ENCODE measurements at regions not wholly inside any gene's neighbourhood (a gene's known extent, or its start where the extent isn't known, plus 50 kb on each side); places are given as distances from the start of the nearest gene placed in this dataset.
"Not testable (repeated sequence)": the region's sequence is repeated elsewhere in the genome, so short reads cannot be mapped to it uniquely, and the experiment has no call there.

GRCh38 chr18:28743115-28743514 lies 566.2 kb upstream of the CDH2 start:
- no peak for TF ChIP-seq ZFX (IDR thresholded peaks at IDR 0.05; ENCODE audit: borderline replicate concordance)
- TF ChIP-seq CTCF (IDR thresholded peaks at IDR 0.05) = no peak
- no peak overlapping the region for H3K27ac ChIP-seq

- TF ChIP-seq ZFX (IDR thresholded peaks at IDR 0.05; ENCODE audit: borderline replicate concordance) (no peak), CTCF (IDR thresholded peaks at IDR 0.05) (no peak)
Observed at GRCh38 chr18:28740575-28740974, 563.6 kb upstream of the CDH2 start.

GRCh38 chr18:28736951-28737350 lies 560.0 kb upstream of the CDH2 start:
- no peak for TF ChIP-seq CTCF (IDR thresholded peaks at IDR 0.05)
- no peak for TF ChIP-seq ZFX (IDR thresholded peaks at IDR 0.05; ENCODE audit: borderline replicate concordance)
- H3K27ac ChIP-seq = no peak overlapping the region

More at GRCh38 chr18:28740575-28740974, 563.6 kb upstream of the CDH2 start:
- H3K27ac ChIP-seq = no peak overlapping the region

GRCh38 chr18:28736223-28736622 lies 559.3 kb upstream of the CDH2 start:
- H3K27ac ChIP-seq = no peak overlapping the region
- TF ChIP-seq ZFX (IDR thresholded peaks at IDR 0.05; ENCODE audit: borderline replicate concordance) (no peak), CTCF (IDR thresholded peaks at IDR 0.05) (no peak)

- no peak for TF ChIP-seq CTCF (IDR thresholded peaks at IDR 0.05)
- no peak for TF ChIP-seq ZFX (IDR thresholded peaks at IDR 0.05; ENCODE audit: borderline replicate concordance)
- H3K27ac ChIP-seq = no peak overlapping the region
Observed at GRCh38 chr18:28735731-28736130, 558.8 kb upstream of the CDH2 start.

GRCh38 chr18:28729321-28729720 lies 552.4 kb upstream of the CDH2 start:
- no peak for TF ChIP-seq ZFX (IDR thresholded peaks at IDR 0.05; ENCODE audit: borderline replicate concordance)
- no peak for TF ChIP-seq CTCF (IDR thresholded peaks at IDR 0.05)
- H3K27ac ChIP-seq = no peak overlapping the region

GRCh38 chr18:28728891-28729290 lies 552.0 kb upstream of the CDH2 start:
- no peak overlapping the region for H3K27ac ChIP-seq
- TF ChIP-seq CTCF (IDR thresholded peaks at IDR 0.05) (no peak), ZFX (IDR thresholded peaks at IDR 0.05; ENCODE audit: borderline replicate concordance) (no peak)

GRCh38 chr18:28727189-28727588 lies 550.3 kb upstream of the CDH2 start:
- not testable (repeated sequence) for H3K27ac ChIP-seq
